Activated CD8-positive, alpha-beta memory T cell treated with anti-CD3 and anti-CD28 coated beads for 48 hours (primary cell): ENCODE measurements at regions not wholly inside any gene's neighbourhood (a gene's known extent, or its start where the extent isn't known, plus 50 kb on each side); places are given as distances from the start of the nearest gene placed in this dataset.

Experiments
- DNase-seq, 3 experiments: peaks; one replicate each; pipeline ENCODE4 v3.0.0-alpha.2; 2020; ENCODE audit warnings: low read depth in 2 of 3, low spot score in 2 of 3

DNA sequence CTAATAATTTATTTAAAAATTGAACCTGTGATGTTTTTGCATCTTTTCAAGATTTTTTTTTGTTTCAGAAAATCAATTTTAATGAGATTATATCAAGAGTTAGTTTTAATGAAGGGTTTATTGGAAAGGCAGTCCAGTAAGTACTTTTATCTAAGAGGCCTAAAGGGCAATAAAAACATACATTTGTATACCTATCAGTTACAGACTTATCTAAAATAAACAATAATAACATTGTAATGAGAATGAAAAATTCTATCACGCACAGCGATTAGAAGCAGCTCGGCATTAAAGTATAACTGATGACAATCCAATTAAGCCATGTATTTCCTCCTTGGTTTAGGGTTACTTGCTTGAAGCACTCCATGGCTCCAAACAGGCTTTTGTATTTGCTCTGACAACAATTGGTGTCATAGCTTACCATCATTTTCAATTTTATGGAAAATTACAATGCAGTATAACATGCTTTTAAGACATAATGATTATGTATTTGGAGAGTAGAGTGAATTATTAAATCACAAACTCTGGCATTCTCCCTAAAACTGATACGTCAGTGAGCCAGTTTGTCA is 629.4 kb downstream of the TSN start:
- DNase-seq, result no peak

DNA sequence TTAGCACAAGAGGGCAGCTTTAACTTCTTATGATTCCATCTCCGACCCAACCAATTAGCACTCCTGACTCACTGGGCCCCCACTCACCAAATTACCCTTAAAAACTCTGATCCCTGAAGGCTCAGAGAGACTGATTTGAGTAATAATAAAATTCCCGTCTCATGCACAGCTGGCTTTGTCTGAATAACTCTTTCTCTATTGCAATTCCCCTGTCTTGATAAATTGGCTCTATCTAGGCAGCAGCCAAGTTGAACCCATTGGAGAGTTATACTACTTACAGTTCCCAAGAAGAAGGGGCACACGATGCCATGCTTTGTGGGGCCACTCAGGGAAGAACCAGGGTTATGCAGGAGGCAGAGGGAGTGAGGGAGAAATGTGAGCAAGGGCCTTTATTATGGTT is 632.8 kb downstream of the TSN start:
- DNase-seq, result no peak

DNA sequence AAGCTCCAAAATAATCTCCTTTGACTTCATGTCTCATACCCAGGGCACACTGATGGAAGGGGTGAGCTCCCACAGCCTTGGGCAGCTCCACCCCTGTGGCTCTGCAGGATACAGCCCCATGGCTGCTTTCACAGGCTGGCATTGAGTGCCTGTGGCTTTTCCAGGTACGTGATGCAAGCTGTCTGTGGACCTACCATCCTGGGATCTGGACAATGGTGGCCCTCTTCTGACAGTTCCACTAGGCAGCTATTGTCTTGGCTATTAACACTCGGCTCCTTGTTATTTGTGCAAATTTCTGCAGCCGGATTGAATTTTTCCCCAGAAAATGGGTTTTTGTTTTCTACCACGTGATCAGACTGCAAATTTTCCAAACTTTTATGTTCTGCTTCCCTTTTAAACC is 634.2 kb downstream of the TSN start:
- DNase-seq, result no peak

DNA sequence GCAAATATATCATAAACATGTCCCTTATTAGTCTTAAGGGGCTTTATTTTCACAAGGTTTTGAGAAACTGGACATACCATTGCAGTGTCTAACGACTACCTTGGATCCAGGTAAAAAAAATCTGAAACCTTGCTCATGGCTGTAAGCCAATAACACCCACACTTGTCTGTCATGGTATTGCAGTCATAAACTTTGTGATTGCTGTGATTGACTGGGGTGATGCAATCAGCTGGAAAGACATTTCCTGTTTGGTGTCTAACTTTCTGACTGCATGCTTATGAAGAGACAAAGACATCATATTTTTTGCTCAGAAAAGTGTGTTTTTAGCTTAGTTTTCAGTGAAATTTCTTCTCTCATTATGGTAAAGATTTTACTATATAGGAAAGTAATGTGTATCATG is 635.0 kb downstream of the TSN start:
- DNase-seq, result no peak

DNA sequence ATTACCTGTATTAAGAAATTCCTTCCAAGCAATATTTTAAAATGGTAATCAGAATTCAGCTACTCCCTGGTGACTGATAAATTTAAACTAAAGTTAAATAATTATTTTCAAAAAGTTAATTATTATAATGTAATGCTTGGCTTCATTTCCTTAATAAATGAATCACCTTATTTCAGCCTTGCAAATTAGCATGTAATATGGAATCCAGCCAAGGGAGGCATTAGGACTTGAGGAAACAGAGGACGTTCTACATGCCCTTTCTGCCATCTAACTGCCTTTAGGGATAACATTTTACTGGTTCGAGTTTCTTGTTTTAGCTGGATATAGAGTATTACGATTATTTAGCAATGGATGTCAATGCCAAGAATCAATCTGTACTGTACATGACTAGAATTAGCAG is 636.3 kb downstream of the TSN start:
- DNase-seq, result no peak

GRCh38 chr2:122395687-122396086 is 640.2 kb downstream of the TSN start:
- DNase-seq, result no peak

DNA sequence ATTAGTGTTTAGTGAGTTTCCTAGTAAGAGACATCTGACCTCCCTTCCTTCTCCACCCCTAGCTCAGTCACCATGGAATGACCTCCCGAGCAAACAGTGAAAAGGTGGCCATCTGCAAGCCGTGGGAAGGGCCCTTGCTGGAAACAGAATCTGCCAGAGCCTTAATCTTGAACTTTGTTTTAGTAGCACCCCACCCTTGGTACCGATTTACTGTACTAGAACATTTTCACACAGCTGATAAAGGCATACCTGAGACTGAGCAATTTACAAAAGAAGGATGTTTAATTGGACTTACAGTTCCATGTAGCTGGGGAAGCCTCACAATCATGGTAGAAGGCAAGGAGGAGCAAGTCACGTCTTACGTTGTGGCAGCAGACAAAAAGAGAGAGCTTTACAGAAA is 655.8 kb downstream of the TSN start:
- no peak for DNase-seq

DNA sequence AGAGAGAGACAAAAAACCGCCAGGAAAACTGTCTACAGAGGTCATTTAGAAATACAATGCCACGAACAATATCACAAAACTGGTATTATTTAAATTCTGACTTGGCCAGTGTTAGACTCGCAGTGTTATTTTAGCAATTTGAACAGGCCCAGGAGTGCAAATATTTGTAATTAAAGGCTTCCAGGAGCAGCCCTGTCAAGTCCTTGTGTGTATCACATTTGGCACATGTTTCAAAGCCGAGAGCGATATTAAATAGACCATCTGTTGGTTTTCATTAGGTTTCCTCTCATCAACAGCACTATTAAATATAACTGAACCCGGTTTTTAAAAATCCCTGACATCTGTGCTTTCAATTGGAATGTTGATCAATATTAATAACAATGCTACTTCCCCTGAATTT is 656.9 kb downstream of the TSN start:
- DNase-seq, result no peak

DNA sequence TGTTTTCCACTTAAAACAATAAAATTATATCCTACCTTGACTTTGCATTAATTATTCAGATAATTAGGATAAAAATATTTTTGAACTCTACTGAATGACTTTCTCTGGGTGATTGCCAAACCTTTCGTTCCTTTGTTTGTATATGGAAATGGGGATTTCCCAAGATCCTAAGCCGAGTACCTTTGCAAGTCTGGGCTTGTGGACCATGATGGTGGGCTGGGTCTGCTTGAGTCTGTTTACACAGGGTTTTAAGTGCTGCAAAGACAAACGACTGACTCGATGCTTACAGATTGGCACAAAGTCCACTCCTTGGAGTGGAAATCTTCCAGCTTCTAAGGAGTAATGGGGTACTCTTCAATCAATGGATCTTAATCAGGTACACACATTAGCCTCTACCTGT is 659.5 kb downstream of the TSN start:
- no peak for DNase-seq

- DNase-seq, result no peak
Observed at GRCh38 chr2:122417114-122417513, 661.7 kb downstream of the TSN start.

DNA sequence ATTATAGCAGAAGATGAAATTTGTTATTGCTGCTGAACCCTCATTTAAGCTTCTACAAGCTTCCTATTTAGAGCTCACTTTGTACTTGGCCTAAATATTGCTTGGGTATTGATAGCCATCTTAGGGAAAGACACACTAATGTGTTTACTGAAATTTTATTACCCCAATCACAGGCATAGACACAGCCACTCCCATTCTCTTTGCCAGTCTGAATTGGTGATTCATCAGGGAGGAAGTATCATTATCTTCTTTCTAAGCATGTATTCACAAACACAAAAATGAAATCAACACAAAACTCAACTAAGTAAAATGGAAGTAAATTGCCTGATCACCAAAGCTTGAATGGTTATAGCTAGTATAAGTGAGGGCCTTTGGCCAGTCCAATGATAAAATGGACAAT is 666.3 kb downstream of the TSN start:
- DNase-seq, result no peak

- DNase-seq, result no peak
Observed at GRCh38 chr2:122422384-122422991, 667.0 kb downstream of the TSN start.

DNA sequence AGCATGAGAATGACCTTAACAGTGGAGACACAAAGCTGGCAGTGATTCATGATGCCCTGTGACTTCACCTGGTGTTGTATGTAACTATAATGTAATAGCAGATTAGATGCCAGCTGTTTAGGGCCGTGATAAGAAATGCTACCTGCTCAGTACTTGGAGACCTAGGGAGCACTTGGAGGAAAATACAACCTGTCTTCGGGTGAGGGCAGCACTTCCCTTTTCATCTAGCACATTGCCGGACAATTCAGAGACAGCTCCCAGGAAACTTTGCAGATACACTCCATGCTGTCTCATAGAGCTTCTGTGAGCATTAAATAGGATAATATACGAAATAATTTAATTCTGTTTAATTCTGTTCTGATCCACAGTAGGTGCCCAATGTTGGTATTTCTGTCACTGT is 668.5 kb downstream of the TSN start:
- no peak for DNase-seq

- DNase-seq, result no peak
Observed at GRCh38 chr2:122433123-122433754, 677.8 kb downstream of the TSN start.

GRCh38 chr2:122445003-122445402 is 689.6 kb downstream of the TSN start:
- DNase-seq, result no peak

DNA sequence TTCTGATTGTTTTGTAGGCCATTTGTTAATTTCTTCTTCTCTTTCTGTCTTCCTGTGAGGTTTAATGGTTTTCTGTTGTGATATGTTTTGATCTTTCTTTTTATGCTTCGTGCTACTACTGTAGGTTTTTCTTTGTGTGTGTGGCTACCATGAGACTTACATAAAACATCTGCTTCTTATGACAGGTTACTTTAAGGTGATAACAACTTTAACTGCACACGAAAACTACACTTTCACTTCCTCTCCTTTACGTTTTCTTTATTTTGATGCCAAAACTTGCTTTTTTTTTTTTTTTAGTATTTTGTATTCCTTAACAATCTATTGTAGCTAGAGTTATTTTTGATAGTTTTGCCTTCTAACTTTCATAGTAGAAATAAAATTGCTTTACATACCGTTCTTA is 691.3 kb downstream of the TSN start:
- DNase-seq, result no peak

DNA sequence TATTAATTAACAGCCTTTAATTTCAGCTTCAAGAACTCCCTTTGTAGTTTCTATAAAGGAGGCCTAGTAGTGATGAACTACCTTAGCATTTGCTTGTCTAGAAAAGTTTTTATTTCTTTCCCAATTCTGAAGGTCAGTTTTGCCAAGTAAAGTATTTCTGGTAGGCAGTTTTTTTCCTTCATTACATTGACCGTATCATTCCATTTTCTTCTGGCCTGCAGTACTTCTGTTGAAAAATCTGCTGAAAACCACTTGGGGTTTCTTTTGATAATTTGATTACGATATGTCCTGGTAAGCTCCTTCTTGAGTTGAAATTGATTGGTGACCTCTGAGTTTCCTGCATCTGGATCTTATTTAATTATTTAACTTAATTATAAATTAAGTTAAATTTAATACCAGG is 691.8 kb downstream of the TSN start:
- DNase-seq, result no peak

- DNase-seq, result no peak
Observed at GRCh38 chr2:122451040-122451439, 695.6 kb downstream of the TSN start.

DNA sequence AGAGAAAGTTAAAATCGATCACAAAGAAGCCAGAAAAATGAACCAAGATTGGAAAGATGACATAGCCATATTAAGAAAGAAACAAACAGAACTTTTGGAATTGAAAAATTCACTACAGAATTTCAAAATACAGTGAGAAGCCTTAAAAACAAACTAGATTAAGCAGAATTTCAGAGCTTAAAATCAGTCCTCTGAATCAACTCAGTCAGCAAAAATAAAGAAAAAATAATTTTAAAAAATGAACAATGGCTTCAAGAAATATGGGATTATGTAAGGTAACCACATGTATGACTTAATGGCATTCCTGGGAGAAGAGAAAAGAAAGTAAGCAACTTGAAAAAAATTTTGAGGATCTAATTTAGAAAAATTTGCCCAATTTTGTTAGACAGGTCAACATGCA is 696.2 kb downstream of the TSN start:
- no peak for DNase-seq

GRCh38 chr2:122469147-122469546 is 713.7 kb downstream of the TSN start:
- DNase-seq, result no peak

DNA sequence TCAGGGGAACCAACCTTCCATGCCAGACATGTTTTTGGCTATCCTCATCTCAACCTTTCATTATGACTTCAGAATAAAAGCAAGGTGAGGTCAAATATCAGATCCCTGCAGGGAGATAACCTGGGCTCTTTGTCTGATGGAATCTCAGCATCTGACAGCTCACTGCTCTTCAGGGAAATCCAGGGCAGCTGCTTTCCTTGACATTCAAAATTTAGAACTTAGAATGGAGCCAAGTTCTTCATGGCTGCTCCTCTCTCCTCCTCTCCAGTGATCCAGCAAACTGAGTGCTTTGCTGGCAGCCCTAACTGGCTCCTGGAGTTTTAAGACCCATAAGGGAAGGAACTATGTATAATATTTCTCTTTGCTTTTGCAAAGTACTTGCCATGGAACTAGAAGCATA is 716.3 kb downstream of the TSN start:
- DNase-seq, result no peak

- no peak for DNase-seq
Observed at GRCh38 chr2:122478117-122478516, 722.7 kb downstream of the TSN start.

DNA sequence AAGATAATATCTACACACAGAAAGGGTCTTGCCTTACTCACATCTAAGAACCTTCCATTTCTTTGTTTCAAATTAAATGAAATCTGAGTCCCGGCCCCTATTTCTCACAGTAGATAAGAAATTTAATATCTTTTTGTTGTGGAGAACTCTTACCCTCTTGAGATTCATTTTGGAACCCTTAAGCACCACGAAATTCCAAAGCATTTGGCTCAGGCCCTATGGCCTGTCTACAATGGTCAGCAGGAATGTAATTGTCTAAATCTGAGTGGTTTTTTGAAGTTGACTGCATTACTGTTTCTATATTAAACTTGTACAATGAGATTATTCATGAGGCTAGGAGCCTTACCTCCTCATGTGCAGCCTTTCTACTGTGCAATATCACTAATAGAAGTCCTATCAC is 723.3 kb downstream of the TSN start:
- no peak for DNase-seq
